Karpas-422 (cell line): ENCODE measurements at regions not wholly inside any gene's neighbourhood (a gene's known extent, or its start where the extent isn't known, plus 50 kb on each side); places are given as distances from the start of the nearest gene placed in this dataset.

Experiments used
- DNase-seq: peaks from one replicate; pipeline ENCODE4 v3.0.0-alpha.2; 2015
- H2AFZ ChIP-seq: fragments of 200-600 bp; sonication (generic); 2 replicates; pipeline ENCODE4 v1.6.1; 2014; ENCODE audit warnings: antibody characterized with exemption, low read length, mixed read lengths
- H3K27ac ChIP-seq: fragments of 200-600 bp; sonication (generic); 2 replicates; pipeline ENCODE4 v1.5.1; 2014; ENCODE audit warnings: mild to moderate bottlenecking, low read length, moderate library complexity
- H3K27me3 ChIP-seq: fragments of 200-600 bp; sonication (generic); 2 replicates; pipeline ENCODE4 v1.6.1; 2014; ENCODE audit warnings: low read length, mixed read lengths
- H3K36me3 ChIP-seq: fragments of 200-600 bp; sonication (generic); 2 replicates; pipeline ENCODE4 v1.6.1; 2014; ENCODE audit warnings: low read length, mixed read lengths; ENCODE audit not compliant: insufficient read depth
- H3K4me1 ChIP-seq: fragments of 200-600 bp; sonication (generic); 2 replicates; pipeline ENCODE4 v1.6.1; 2014; ENCODE audit warnings: mild to moderate bottlenecking, low read length, mixed read lengths
- H3K4me2 ChIP-seq: fragments of 200-600 bp; sonication (generic); 2 replicates; pipeline ENCODE4 v1.6.1; 2014; ENCODE audit warnings: low read length, low read depth, mild to moderate bottlenecking; ENCODE audit not compliant: poor library complexity, severe bottlenecking
- H3K4me3 ChIP-seq: fragments of 200-600 bp; sonication (generic); 2 replicates; pipeline ENCODE4 v1.5.1; 2014; ENCODE audit warnings: mild to moderate bottlenecking, antibody characterized with exemption, low read length, mixed read lengths
- H3K79me2 ChIP-seq: fragments of 200-600 bp; sonication (generic); 2 replicates; pipeline ENCODE4 v1.6.1; 2014; ENCODE audit warnings: mild to moderate bottlenecking, low read length, mixed read lengths
- H3K9ac ChIP-seq: fragments of 200-600 bp; sonication (generic); 2 replicates; pipeline ENCODE4 v1.6.0; 2014; ENCODE audit warnings: low read length
- H3K9me2 ChIP-seq: fragments of 200-600 bp; sonication (generic), shearing (Covaris generic); replicated peaks from 2 replicates; pipeline ENCODE4 v1.6.0; 2014; ENCODE audit warnings: mild to moderate bottlenecking, low read length, moderate library complexity; ENCODE audit not compliant: insufficient read depth
- H3K9me3 ChIP-seq: fragments of 300-700, 200-600 bp; sonication (generic); 2 replicates; pipeline ENCODE4 v1.6.1; 2014; ENCODE audit warnings: low read length, mixed read lengths
- H4K20me1 ChIP-seq: fragments of 200-600 bp; sonication (generic); 2 replicates; pipeline ENCODE4 v1.6.1; 2014; ENCODE audit warnings: mild to moderate bottlenecking, antibody characterized with exemption, low read length, low read depth; ENCODE audit not compliant: insufficient read depth

GRCh38 chr6:22673474-22673873 is 104.1 kb downstream of the HDGFL1 start:
- Histone ChIP-seq H3K4me2 (no peak overlapping the region), H3K4me1 (no peaks in the 10 kb centered on the region), H3K9me3 (peaks cover 1% of the 10 kb centered on the region; the same call in 1 of the 2 replicates), H3K9ac (no peak overlapping the region), H3K27ac (no peak overlapping the region), H3K79me2 (no peaks in the 10 kb centered on the region), H3K27me3 (no peaks in the 10 kb centered on the region), H3K9me2 (no peaks in the 10 kb centered on the region), H3K36me3 (no peaks in the 10 kb centered on the region), H4K20me1 (no peaks in the 10 kb centered on the region), H3K4me3 (no peak overlapping the region), H2AFZ (no peak overlapping the region)
- no peak for DNase-seq

DNA sequence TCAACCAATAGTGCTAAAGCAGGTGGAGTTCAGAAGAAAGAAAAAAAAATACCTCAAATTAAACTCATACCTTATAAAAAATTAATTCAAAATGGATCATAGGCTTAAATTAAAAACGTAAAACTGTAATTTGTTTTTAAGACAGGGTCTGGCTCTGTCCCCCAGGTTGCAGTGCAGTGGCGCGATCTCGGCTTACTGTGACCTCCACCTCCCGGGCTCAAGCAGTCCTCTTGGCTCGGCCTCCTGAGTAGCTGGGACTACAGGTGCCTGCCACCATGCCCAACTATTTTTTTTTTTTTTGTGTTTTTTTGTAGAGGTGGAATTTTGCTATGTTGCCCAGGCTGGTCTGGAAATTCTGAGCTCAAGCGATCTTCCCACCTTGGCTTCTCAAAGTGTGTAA is 111.6 kb downstream of the HDGFL1 start:
- H3K4me3 ChIP-seq: no peak overlapping the region

DNA sequence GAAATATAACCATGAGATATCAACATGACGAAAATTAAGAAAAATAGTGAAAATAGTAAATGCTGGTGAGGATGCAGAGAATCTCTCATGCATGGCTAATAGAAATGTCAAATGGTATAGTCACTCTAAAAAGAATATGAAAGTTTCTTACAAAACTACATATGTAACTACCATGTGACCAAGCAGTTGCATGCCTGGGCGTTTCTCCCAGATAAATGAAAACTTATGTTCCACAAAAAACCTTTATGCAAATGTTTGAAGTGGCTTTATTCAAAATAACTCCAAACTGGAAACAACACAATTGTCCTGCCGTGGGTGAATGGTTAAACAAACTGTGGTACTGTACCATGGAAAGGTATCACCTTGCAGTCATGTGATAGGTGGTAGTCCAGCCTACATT is 112.4 kb downstream of the HDGFL1 start:
- no peaks in the 10 kb centered on the region for H3K27me3 ChIP-seq
- H3K4me1 ChIP-seq: no peaks in the 10 kb centered on the region
- no peak overlapping the region for H3K9ac ChIP-seq
- no peak overlapping the region for H3K4me3 ChIP-seq
- no peaks in the 10 kb centered on the region for H4K20me1 ChIP-seq
- H3K27ac ChIP-seq: no peak overlapping the region
- no peak overlapping the region for H3K4me2 ChIP-seq
- no peaks in the 10 kb centered on the region for H3K36me3 ChIP-seq
- H3K79me2 ChIP-seq: no peaks in the 10 kb centered on the region
- DNase-seq: no peak
- H3K9me3 ChIP-seq: peaks cover 5% of the 10 kb centered on the region; the same call in 1 of the 2 replicates
- no peak overlapping the region for H2AFZ ChIP-seq
- H3K9me2 ChIP-seq: no peaks in the 10 kb centered on the region

More for the DNA sequence above, 111.6 kb downstream of the HDGFL1 start:
- no peaks in the 10 kb centered on the region for H3K27me3 ChIP-seq
- H3K79me2 ChIP-seq: no peaks in the 10 kb centered on the region
- DNase-seq: no peak
- no peaks in the 10 kb centered on the region for H4K20me1 ChIP-seq
- no peak overlapping the region for H3K9ac ChIP-seq
- H2AFZ ChIP-seq: no peak overlapping the region
- H3K9me3 ChIP-seq: peaks cover 5% of the 10 kb centered on the region; the same call in 1 of the 2 replicates
- no peaks in the 10 kb centered on the region for H3K36me3 ChIP-seq
- H3K4me1 ChIP-seq: no peaks in the 10 kb centered on the region
- no peak overlapping the region for H3K4me2 ChIP-seq
- no peaks in the 10 kb centered on the region for H3K9me2 ChIP-seq
- no peak overlapping the region for H3K27ac ChIP-seq

DNA sequence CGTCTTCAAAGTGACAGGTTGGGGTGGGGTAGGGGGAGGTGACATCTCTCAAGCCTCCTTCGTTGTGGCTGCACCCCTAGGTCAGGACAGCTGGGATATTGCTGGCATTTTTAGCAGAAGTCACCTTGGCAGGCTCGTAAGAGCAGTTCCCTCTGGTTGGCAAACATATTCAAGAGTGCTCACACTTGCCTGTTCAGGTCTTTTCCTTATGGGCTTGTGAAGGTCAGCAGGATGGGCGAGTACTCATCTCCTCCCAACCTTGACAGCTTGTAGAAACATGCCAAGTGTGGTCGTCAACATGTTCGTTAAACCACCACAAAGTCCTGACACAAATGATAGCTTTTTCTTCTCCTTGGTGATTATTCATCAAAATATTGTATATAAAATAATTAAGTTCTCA is 113.6 kb downstream of the HDGFL1 start:
- Histone ChIP-seq H3K4me2 (no peak overlapping the region), H2AFZ (no peak overlapping the region), H3K9ac (no peak overlapping the region), H4K20me1 (no peaks in the 10 kb centered on the region), H3K4me1 (no peaks in the 10 kb centered on the region), H3K9me3 (peaks cover 5% of the 10 kb centered on the region; the same call in 1 of the 2 replicates), H3K79me2 (no peaks in the 10 kb centered on the region), H3K9me2 (no peaks in the 10 kb centered on the region), H3K27me3 (no peaks in the 10 kb centered on the region), H3K36me3 (no peaks in the 10 kb centered on the region), H3K27ac (no peak overlapping the region), H3K4me3 (no peak overlapping the region)
- DNase-seq: no peak

GRCh38 chr6:22690446-22690845 is 121.1 kb downstream of the HDGFL1 start:
- Histone ChIP-seq H3K79me2 (no peaks in the 10 kb centered on the region), H3K4me2 (no peak overlapping the region), H3K9me2 (no peaks in the 10 kb centered on the region), H3K36me3 (no peaks in the 10 kb centered on the region), H3K4me1 (no peaks in the 10 kb centered on the region), H4K20me1 (no peaks in the 10 kb centered on the region), H2AFZ (no peak overlapping the region), H3K27ac (no peak overlapping the region), H3K4me3 (no peak overlapping the region), H3K9ac (no peak overlapping the region), H3K27me3 (no peaks in the 10 kb centered on the region), H3K9me3 (no peaks in the 10 kb centered on the region)
- no peak for DNase-seq

DNA sequence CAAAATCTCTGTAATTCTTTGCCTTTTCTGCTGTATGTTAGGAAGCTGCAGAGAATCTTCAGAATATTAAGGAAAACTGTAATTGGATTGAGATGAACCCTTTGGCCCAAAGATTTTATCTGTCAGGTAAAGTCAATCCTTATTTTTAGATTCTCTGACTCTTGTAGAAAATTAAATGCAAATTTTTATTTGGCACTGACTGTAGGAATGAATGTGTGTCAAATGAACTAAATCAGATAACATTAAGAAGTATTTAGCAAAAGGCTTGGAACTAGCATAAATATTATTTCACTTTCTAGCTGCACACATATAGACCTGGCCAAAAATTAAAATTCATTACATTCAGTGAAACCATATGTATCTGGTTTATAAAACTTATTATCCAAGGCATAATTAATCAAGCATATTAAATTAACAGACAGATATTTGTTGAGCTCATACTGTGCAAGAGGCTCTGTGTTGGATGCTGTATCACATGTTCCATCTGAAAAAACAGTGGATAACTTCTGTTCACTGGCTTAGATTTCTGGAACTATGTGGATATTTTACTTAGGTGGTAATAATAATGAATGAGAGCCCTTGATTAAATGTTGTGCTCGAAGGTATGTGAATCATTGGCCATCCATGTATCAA is 124.8 kb downstream of the HDGFL1 start:
- no peaks in the 10 kb centered on the region for H4K20me1 ChIP-seq
- no peak overlapping the region for H3K4me3 ChIP-seq
- no peaks in the 10 kb centered on the region for H3K9me2 ChIP-seq
- H2AFZ ChIP-seq: no peak overlapping the region
- H3K79me2 ChIP-seq: no peaks in the 10 kb centered on the region
- H3K9ac ChIP-seq: no peak overlapping the region
- no peak overlapping the region for H3K4me2 ChIP-seq
- H3K27me3 ChIP-seq: no peaks in the 10 kb centered on the region
- H3K27ac ChIP-seq: no peak overlapping the region
- no peaks in the 10 kb centered on the region for H3K4me1 ChIP-seq
- H3K36me3 ChIP-seq: no peaks in the 10 kb centered on the region
- no peak for DNase-seq
- H3K9me3 ChIP-seq: no peaks in the 10 kb centered on the region

- no peak overlapping the region for H3K27ac ChIP-seq
- H3K4me1 ChIP-seq: no peaks in the 10 kb centered on the region
- no peak overlapping the region for H3K4me3 ChIP-seq
- no peak overlapping the region for H2AFZ ChIP-seq
- no peak for DNase-seq
- H3K9me3 ChIP-seq: no peaks in the 10 kb centered on the region
- H4K20me1 ChIP-seq: no peaks in the 10 kb centered on the region
- no peak overlapping the region for H3K9ac ChIP-seq
- no peaks in the 10 kb centered on the region for H3K79me2 ChIP-seq
- no peaks in the 10 kb centered on the region for H3K27me3 ChIP-seq
- H3K36me3 ChIP-seq: no peaks in the 10 kb centered on the region
- no peak overlapping the region for H3K4me2 ChIP-seq
- no peaks in the 10 kb centered on the region for H3K9me2 ChIP-seq
Measured at GRCh38 chr6:22696481-22696880, 127.1 kb downstream of the HDGFL1 start.

GRCh38 chr6:22697306-22697705 is 127.9 kb downstream of the HDGFL1 start:
- Histone ChIP-seq H3K79me2 (no peaks in the 10 kb centered on the region), H3K4me1 (no peaks in the 10 kb centered on the region), H3K9me2 (no peaks in the 10 kb centered on the region), H3K9me3 (0 out of 2 replicates have a peak, but pooled peaks cover 4% of the 10 kb centered on the region), H4K20me1 (no peaks in the 10 kb centered on the region), H3K27me3 (no peaks in the 10 kb centered on the region), H3K4me2 (no peak overlapping the region), H3K36me3 (no peaks in the 10 kb centered on the region), H3K27ac (no peak overlapping the region), H2AFZ (no peak overlapping the region), H3K9ac (no peak overlapping the region), H3K4me3 (no peak overlapping the region)
- DNase-seq: no peak
